Bronchial epithelial cell (primary cell): ENCODE measurements at regions not wholly inside any gene's neighbourhood (a gene's known extent, or its start where the extent isn't known, plus 50 kb on each side); places are given as distances from the start of the nearest gene placed in this dataset.

Experiments used
- DNase-seq: peaks from one replicate; pipeline ENCODE4 v3.0.0-alpha.2; 2010; ENCODE audit warnings: low read depth
- FAIRE-seq: peaks from 2 replicates; lab custom pipeline; 2011; peaks lifted over from hg19 to GRCh38; lab: Jason Lieb, UNC
- H3K27me3 ChIP-seq: 2 replicates; pipeline ENCODE4 v1.5.1; 2011; ENCODE audit warnings: low read length; ENCODE audit not compliant: control insufficient read depth, insufficient read depth
- H3K36me3 ChIP-seq: 2 replicates; pipeline ENCODE4 v1.5.1; 2011; ENCODE audit warnings: low read length; ENCODE audit not compliant: control insufficient read depth, insufficient read depth
- H3K4me3 ChIP-seq: 2 replicates; pipeline ENCODE4 v1.5.1; 2011; ENCODE audit warnings: mild to moderate bottlenecking, low read depth, low read length, control low read depth
- TF ChIP-seq, protein P1 (sequence below): IDR thresholded peaks from 2 replicates; pipeline ENCODE4 v1.5.1; 2011; ENCODE audit warnings: mild to moderate bottlenecking, moderate library complexity, low read length, control low read depth, inconsistent platforms; ENCODE audit not compliant: insufficient read depth, severe bottlenecking

- no peaks in the 10 kb centered on the region for H3K27me3 ChIP-seq
- H3K36me3 ChIP-seq: no peaks in the 10 kb centered on the region
- no peak for DNase-seq
- H3K4me3 ChIP-seq: no peak overlapping the region
- TF ChIP-seq, protein P1, sequence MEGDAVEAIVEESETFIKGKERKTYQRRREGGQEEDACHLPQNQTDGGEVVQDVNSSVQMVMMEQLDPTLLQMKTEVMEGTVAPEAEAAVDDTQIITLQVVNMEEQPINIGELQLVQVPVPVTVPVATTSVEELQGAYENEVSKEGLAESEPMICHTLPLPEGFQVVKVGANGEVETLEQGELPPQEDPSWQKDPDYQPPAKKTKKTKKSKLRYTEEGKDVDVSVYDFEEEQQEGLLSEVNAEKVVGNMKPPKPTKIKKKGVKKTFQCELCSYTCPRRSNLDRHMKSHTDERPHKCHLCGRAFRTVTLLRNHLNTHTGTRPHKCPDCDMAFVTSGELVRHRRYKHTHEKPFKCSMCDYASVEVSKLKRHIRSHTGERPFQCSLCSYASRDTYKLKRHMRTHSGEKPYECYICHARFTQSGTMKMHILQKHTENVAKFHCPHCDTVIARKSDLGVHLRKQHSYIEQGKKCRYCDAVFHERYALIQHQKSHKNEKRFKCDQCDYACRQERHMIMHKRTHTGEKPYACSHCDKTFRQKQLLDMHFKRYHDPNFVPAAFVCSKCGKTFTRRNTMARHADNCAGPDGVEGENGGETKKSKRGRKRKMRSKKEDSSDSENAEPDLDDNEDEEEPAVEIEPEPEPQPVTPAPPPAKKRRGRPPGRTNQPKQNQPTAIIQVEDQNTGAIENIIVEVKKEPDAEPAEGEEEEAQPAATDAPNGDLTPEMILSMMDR: no peak
- no peak for FAIRE-seq
These were observed 300.1 kb downstream of the TLE3 start for GRCh38 chr15:69797615-69798014.

- DNase-seq: no peak
- peak; percentile 58 for FAIRE-seq
These were observed 299.1 kb downstream of the TLE3 start for GRCh38 chr15:69798481-69799250.

GRCh38 chr15:69801144-69801543, 296.6 kb downstream of the TLE3 start:
- FAIRE-seq: no peak
- no peak for DNase-seq
- Histone ChIP-seq H3K4me3 (no peak overlapping the region), H3K36me3 (no peaks in the 10 kb centered on the region), H3K27me3 (peaks cover 2% of the 10 kb centered on the region)
- TF ChIP-seq, protein P1: no peak

More at GRCh38 chr15:69798481-69799250, 299.1 kb downstream of the TLE3 start:
- no peaks in the 10 kb centered on the region for H3K36me3 ChIP-seq
- TF ChIP-seq, protein P1: no peak
- H3K4me3 ChIP-seq: no peak overlapping the region
- H3K27me3 ChIP-seq: no peaks in the 10 kb centered on the region

DNA sequence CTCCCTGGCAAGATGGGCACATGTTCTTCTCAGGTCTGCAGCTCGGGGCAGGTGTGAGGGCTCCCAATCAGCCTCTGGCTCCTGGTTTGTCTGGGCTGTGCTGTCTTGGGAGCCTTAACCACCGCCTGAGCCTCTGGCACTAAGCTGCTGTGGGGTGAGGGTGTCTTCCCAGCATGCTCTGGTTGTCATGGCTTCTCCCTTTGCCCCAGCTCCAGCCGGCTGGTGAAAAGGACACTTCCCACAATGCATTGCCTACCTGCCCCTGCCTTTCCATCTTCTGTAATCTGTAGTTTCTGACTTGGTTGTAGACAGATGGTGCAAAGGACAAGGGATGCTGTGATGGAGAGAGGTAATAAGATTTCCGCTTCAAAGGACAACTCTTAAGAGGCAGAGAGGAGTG, 295.3 kb downstream of the TLE3 start:
- H3K27me3 ChIP-seq: peaks cover 2% of the 10 kb centered on the region
- TF ChIP-seq, protein P1: no peak
- no peak for FAIRE-seq

DNA sequence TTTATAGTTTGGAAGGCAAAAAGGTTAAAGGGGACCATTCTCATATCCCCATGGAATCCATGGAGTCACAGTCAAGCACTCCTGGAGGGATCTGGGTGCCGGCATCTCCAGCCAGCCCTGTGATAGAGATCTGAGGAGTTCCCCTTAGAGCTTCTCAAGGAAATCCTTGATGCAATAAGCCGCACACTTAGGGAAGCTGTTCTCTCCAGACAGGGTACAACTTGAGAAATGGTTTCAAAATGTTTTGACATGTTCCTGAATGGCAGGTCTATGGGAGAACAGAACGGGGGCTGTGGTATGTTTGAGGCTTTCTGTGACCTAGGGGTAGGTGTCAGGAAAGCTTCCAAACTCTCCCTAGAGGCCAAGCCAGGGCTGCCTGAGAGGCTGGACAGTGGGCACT, 292.9 kb downstream of the TLE3 start:
- DNase-seq (no peak), FAIRE-seq (peak; percentile 40)
- Histone ChIP-seq H3K4me3 (no peak overlapping the region), H3K36me3 (no peaks in the 10 kb centered on the region), H3K27me3 (peaks cover 2% of the 10 kb centered on the region)
- TF ChIP-seq, protein P1: no peak

More for the DNA sequence above, 295.3 kb downstream of the TLE3 start:
- Histone ChIP-seq H3K4me3 (no peak overlapping the region), H3K36me3 (no peaks in the 10 kb centered on the region)
- DNase-seq: no peak
